GM12878 (cell line): ENCODE measurements at regions not wholly inside any gene's neighbourhood (a gene's known extent, or its start where the extent isn't known, plus 50 kb on each side); places are given as distances from the start of the nearest gene placed in this dataset.

Experiments used
- ATAC-seq: fragments of 200-7000 bp; cut with Tn5 transposase; 3 replicates; pipeline ENCODE4 v1.9.1; 2020; ENCODE audit warnings: mild to moderate bottlenecking, moderate library complexity
- BruUV-seq: library from RNA; stranded (reverse); fragments of 400-500 nt; replicated peaks from 2 replicates; lab custom pipeline; 2021; lab: Mats Ljungman, UMichigan
- CTCF ChIA-PET: fragments of 300-600 bp; sonication (Branson Sonifier 250); formaldehyde crosslinking; extraction: SDS; loops from one replicate; lab custom pipeline; 2021; ENCODE audit warnings: inconsistent platforms; lab: Yijun Ruan, JAX
- POLR2A ChIA-PET: fragments of 350-600 bp; formaldehyde crosslinking; extraction: SDS; loops from one replicate; lab custom pipeline; 2021; ENCODE audit warnings: inconsistent platforms; lab: Charles Lee
- RAD21 ChIA-PET: fragments of 300-600 bp; sonication (Branson Sonifier 250); formaldehyde crosslinking; loops from one replicate; lab custom pipeline; 2023; ENCODE audit warnings: antibody characterized with exemption; ENCODE audit not compliant: unreplicated experiment; lab: Charles Lee
- SMC1A ChIA-PET: fragments of 300-600 bp; sonication (Branson Sonifier 250); formaldehyde crosslinking; loops from one replicate; lab custom pipeline; 2023; ENCODE audit not compliant: unreplicated experiment, uncharacterized antibody; lab: Charles Lee
- DNase-seq: peaks from one replicate; pipeline ENCODE4 v3.0.0-alpha.2; 2011; ENCODE audit warnings: low read depth, low spot score
- FAIRE-seq: peaks from 3 replicates; lab custom pipeline; 2011; peaks lifted over from hg19 to GRCh38; lab: Jason Lieb, UNC
- H2AFZ ChIP-seq: 2 replicates; pipeline ENCODE4 v1.6.0; 2011; ENCODE audit warnings: low read depth, low read length, control low read depth; ENCODE audit not compliant: control insufficient read depth
- H3K27ac ChIP-seq: 2 replicates; pipeline ENCODE4 v1.5.1; 2011; ENCODE audit warnings: control low read depth; ENCODE audit not compliant: control insufficient read depth, insufficient read depth
- H3K27me3 ChIP-seq, 2 experiments: replicated peaks in 1 of 2; 2 replicates each; pipeline versions ENCODE4 v1.6.0 to v1.6.1; 2011; ENCODE audit warnings: low read length in 1 of 2; ENCODE audit not compliant: control insufficient read depth in 2 of 2, insufficient read depth in 2 of 2
- H3K36me3 ChIP-seq, 2 experiments: 2 replicates each; pipeline ENCODE4 v1.5.1; 2011; ENCODE audit warnings: low read length in 1 of 2; ENCODE audit not compliant: control insufficient read depth in 2 of 2, insufficient read depth in 2 of 2
- H3K4me1 ChIP-seq: 2 replicates; pipeline ENCODE4 v1.6.1; 2011; ENCODE audit warnings: mild to moderate bottlenecking, low read length, moderate library complexity, mixed read lengths; ENCODE audit not compliant: control insufficient read depth, insufficient read depth
- H3K4me2 ChIP-seq: 2 replicates; pipeline ENCODE4 v1.6.0; 2011; ENCODE audit warnings: control low read depth; ENCODE audit not compliant: control insufficient read depth, insufficient read depth
- H3K4me3 ChIP-seq: fragments of 200-600 bp; sonication (generic); 2 replicates; pipeline ENCODE4 v1.5.1; 2016
- H3K79me2 ChIP-seq: 2 replicates; pipeline ENCODE4 v1.6.0; 2011; ENCODE audit warnings: low read length; ENCODE audit not compliant: control insufficient read depth, insufficient read depth
- H3K9ac ChIP-seq: 2 replicates; pipeline ENCODE4 v1.8.0; 2011; ENCODE audit warnings: low read length, control low read depth, mixed read lengths; ENCODE audit not compliant: control insufficient read depth, insufficient read depth
- H3K9me3 ChIP-seq: replicated peaks from 3 replicates; pipeline ENCODE4 v1.5.1; 2011; ENCODE audit warnings: mild to moderate bottlenecking, low read length; ENCODE audit not compliant: control insufficient read depth, insufficient read depth
- H4K20me1 ChIP-seq: 2 replicates; pipeline ENCODE4 v1.6.0; 2011; ENCODE audit not compliant: control insufficient read depth, insufficient read depth
- CEBPZ ChIP-seq: fragments of 150-350 bp; IDR thresholded peaks from 2 replicates; pipeline ENCODE4 v1.6.1; 2016; ENCODE audit warnings: low read depth, low read length
- MTA3 ChIP-seq: IDR thresholded peaks from 2 replicates; pipeline ENCODE4 v1.6.1; 2012; ENCODE audit warnings: low read length, inconsistent platforms, borderline replicate concordance
- NFXL1 ChIP-seq: fragments of 450-650 bp; IDR thresholded peaks from 2 replicates; pipeline ENCODE4 v1.6.1; 2017; ENCODE audit warnings: antibody characterized with exemption, mild to moderate bottlenecking, borderline replicate concordance
- POLR2AphosphoS2 ChIP-seq: IDR thresholded peaks from 2 replicates; pipeline ENCODE4 v1.6.1; 2011; ENCODE audit warnings: low read depth, mild to moderate bottlenecking, low read length, improper control_type of control experiment, moderate library complexity
- POU2F2 ChIP-seq: IDR thresholded peaks from 3 replicates; pipeline ENCODE4 v1.6.1; 2011; ENCODE audit warnings: low read depth, mild to moderate bottlenecking, low read length, borderline replicate concordance
- SIN3A ChIP-seq: IDR thresholded peaks from 2 replicates; pipeline ENCODE4 v1.6.1; 2012; ENCODE audit warnings: low read depth, low read length, improper control_type of control experiment
- TARDBP ChIP-seq: IDR thresholded peaks from 2 replicates; pipeline ENCODE4 v1.6.1; 2016; ENCODE audit warnings: borderline replicate concordance
- ZBTB33 ChIP-seq: fragments of 450-650 bp; IDR thresholded peaks from 2 replicates; pipeline ENCODE4 v1.6.1; 2017; ENCODE audit warnings: mild to moderate bottlenecking
- WGBS: methylation state at CpG from one replicate; pipeline ENCODE4 v1.1.6; 2016; ENCODE audit warnings: low lambda C conversion rate; ENCODE audit not compliant: insufficient replicate concordance, insufficient coverage; ENCODE audit errors: missing lambda C conversion rate; 5-methylcytosine and 5-hydroxymethylcytosine counted together
- in situ Hi-C: fragments of 300-500 bp; cut with MboI; formaldehyde crosslinking; loops from 9 replicates; pipeline ENCODE4 v1.14.3; 2018; ENCODE audit warnings: mixed read lengths
- intact Hi-C: fragments of 100-400 bp; cut with micrococcal nuclease; formaldehyde crosslinking; loops from one replicate; pipeline ENCODE4 v1.14.2; 2022; ENCODE audit not compliant: unreplicated experiment
- TF ChIP-seq, protein P1 (sequence below): fragments of 450-650 bp; IDR thresholded peaks from 2 replicates; pipeline ENCODE4 v1.6.1; 2017; ENCODE audit warnings: antibody characterized with exemption, mild to moderate bottlenecking, moderate library complexity
- TF ChIP-seq, protein P2 (sequence below): IDR thresholded peaks from 2 replicates; pipeline ENCODE4 v1.6.1; 2011; ENCODE audit warnings: low read depth, low read length, improper control_type of control experiment, borderline replicate concordance

GRCh38 chr10:130994845-130995244, 316.7 kb downstream of the TCERG1L start (continued):
- TF ChIP-seq, protein P1, sequence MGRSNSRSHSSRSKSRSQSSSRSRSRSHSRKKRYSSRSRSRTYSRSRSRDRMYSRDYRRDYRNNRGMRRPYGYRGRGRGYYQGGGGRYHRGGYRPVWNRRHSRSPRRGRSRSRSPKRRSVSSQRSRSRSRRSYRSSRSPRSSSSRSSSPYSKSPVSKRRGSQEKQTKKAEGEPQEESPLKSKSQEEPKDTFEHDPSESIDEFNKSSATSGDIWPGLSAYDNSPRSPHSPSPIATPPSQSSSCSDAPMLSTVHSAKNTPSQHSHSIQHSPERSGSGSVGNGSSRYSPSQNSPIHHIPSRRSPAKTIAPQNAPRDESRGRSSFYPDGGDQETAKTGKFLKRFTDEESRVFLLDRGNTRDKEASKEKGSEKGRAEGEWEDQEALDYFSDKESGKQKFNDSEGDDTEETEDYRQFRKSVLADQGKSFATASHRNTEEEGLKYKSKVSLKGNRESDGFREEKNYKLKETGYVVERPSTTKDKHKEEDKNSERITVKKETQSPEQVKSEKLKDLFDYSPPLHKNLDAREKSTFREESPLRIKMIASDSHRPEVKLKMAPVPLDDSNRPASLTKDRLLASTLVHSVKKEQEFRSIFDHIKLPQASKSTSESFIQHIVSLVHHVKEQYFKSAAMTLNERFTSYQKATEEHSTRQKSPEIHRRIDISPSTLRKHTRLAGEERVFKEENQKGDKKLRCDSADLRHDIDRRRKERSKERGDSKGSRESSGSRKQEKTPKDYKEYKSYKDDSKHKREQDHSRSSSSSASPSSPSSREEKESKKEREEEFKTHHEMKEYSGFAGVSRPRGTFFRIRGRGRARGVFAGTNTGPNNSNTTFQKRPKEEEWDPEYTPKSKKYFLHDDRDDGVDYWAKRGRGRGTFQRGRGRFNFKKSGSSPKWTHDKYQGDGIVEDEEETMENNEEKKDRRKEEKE = no peak
- TF ChIP-seq MTA3 (no peak), POU2F2 (no peak), TARDBP (no peak)
- TF ChIP-seq, all 136 proteins: peak for 0

DNA sequence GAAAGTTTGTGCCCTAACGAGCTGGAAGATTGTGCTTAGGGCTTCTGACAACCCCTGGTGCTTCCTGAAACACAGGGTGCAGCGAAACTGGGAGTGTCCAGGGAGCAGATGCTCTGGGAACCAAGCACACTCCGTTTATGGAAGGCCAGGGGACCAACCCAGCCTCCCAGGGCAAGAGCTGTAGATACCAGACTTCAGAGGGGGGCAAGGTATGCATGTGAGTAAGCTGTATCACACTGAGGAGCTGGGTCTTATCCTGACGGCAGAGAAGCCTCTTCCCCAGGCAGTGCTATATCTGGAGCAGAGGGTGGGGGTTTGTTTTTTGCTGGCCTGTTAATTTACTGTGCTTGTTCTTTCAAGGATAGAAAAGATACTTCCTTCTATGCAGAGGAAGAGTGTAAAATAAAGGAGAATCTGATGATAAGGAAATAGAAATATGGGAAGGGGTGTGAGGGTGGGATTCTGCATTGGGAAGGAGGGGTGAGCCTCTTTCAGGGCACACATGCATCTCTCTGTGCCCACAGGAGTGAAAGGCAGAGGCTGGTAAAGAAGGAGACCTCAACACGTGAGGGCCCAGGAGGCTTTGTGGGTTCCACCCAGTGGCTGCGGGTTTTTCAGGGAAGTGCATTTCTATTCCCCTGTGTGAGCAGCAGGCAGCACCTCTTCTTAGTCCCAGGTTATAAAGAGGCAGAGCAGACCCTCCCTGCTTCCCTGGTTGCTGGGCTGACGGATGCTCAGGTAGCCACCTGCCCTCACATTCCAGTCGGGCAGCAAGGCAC, 314.1 kb downstream of the TCERG1L start:
- no peak overlapping the region for H2AFZ ChIP-seq
- no peak overlapping the region for H3K4me2 ChIP-seq
- H3K4me3 ChIP-seq = no peak overlapping the region
- FAIRE-seq (no peak), ATAC-seq (no peak), DNase-seq (no peak)
- in situ Hi-C loops (no loop called here), intact Hi-C loops (no loop called here)
- no TSS peak for BruUV-seq
- H3K9me3 ChIP-seq = no peaks in the 10 kb centered on the region; the same call in 2 of the 3 replicates
- no peak overlapping the region for H3K9ac ChIP-seq
- no peaks in the 10 kb centered on the region for H3K79me2 ChIP-seq
- SMC1A ChIA-PET = no interaction called here
- no peak overlapping the region for H3K27ac ChIP-seq
- no peaks in the 10 kb centered on the region for H3K36me3 ChIP-seq
- 22% methylated on average over 8 of the region's 8 CpGs for whole genome bisulfite sequencing
- H4K20me1 ChIP-seq = no peaks in the 10 kb centered on the region
- RAD21 ChIA-PET = no interaction called here
- no peaks in the 10 kb centered on the region for H3K4me1 ChIP-seq
- CTCF ChIA-PET = no interaction called here
- H3K27me3 ChIP-seq = no peaks in the 10 kb centered on the region
- POLR2A ChIA-PET = no interaction called here
- TF ChIP-seq SIN3A = no peak
- no peak for TF ChIP-seq CEBPZ
- no peak for TF ChIP-seq NFXL1
- TF ChIP-seq, protein P2, sequence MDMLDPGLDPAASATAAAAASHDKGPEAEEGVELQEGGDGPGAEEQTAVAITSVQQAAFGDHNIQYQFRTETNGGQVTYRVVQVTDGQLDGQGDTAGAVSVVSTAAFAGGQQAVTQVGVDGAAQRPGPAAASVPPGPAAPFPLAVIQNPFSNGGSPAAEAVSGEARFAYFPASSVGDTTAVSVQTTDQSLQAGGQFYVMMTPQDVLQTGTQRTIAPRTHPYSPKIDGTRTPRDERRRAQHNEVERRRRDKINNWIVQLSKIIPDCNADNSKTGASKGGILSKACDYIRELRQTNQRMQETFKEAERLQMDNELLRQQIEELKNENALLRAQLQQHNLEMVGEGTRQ = no peak
- no peak for TF ChIP-seq POLR2AphosphoS2
- TF ChIP-seq ZBTB33 = no peak
